GM18909 (cell line): ENCODE measurements at regions not wholly inside any gene's neighbourhood (a gene's known extent, or its start where the extent isn't known, plus 50 kb on each side); places are given as distances from the start of the nearest gene placed in this dataset.

Experiments
- ATAC-seq: cut with Tn5 transposase; IDR thresholded peaks from one replicate; pipeline ENCODE4 v1.9.1; 2021; ENCODE audit warnings: mild to moderate bottlenecking; ENCODE audit not compliant: unreplicated experiment, poor library complexity

DNA sequence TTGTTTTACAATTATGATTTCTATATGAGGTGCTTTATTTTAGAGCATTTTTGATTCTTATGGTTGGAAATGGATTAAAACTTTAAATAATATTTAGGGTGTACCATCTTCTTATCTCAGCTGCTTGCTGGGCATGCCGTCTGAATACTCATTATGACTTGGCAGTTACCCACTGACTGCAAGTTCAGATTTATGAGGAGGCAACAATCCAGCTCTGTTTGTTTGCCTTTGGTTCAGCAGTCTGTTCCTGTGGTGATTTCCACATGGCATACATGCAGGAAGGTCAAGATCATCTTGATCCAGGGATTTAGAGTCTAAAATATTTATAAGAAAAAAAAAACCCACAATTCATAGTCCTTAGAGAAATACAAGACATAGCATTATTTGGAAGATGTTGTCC, 1254.5 kb upstream of the NUDT12 start:
- no peak for ATAC-seq

DNA sequence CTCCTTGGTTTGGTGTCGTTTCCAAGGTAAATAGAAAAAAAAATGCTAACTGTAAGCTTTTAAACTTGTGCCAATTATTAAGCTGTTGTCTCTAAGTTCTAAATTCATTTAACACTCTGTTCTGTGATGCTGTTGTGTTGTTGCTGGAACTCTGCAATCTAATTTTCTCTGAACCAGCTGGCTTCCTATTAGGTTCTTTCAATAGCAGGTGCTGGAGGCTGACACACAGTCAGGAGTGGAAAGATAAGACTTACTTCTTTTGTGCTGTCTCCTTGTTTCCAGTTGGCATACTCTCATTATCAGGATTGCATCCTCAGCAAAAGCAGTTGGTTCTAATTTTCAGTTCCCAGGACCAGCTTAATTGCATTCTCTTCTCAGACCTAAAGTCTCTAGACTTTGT, 1252.6 kb upstream of the NUDT12 start:
- ATAC-seq = no peak

DNA sequence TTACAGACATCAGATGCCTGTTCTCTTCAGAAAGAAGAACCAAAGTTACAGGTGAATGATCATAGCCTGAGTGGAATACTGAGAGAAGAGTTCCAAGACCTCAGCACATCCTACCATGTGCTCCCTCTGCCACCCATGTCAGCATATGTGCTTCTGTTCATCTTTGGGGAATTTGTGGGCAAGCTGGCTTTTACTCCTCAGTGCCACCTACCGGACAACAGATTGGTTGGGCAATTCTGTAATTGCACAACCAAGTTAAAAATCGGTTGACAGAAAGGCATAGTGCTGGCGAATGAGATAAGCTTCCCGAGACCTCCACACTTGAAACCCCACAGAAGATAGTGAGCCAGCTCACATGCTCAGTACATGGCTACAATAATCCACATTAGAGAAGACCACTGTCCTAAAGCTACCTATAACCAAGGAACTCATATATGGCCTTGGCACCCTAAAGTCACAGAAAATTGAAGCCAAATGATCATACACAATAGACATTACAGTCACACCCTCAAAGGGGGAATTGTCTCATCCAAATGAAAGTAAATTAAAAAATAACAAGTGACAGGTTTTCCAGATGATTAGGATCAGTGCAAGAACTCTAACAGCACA, 1238.0 kb upstream of the NUDT12 start:
- ATAC-seq = no peak

DNA sequence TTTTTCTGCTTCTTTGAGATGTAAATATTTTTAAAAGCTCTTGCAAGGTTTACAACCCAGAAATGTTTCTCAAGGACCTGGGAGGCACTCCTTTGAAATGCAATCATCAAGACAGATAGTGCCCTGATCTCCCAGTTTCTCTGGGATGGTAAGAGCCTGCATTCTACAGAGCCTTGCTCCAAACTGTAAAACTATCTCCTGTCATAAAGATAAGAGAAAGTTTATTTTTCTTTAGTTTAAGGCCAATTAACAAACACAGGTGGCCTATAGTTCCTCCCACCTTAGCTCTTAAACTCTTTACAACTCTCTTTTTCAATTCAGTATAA, 1231.1 kb upstream of the NUDT12 start:
- no peak for ATAC-seq

DNA sequence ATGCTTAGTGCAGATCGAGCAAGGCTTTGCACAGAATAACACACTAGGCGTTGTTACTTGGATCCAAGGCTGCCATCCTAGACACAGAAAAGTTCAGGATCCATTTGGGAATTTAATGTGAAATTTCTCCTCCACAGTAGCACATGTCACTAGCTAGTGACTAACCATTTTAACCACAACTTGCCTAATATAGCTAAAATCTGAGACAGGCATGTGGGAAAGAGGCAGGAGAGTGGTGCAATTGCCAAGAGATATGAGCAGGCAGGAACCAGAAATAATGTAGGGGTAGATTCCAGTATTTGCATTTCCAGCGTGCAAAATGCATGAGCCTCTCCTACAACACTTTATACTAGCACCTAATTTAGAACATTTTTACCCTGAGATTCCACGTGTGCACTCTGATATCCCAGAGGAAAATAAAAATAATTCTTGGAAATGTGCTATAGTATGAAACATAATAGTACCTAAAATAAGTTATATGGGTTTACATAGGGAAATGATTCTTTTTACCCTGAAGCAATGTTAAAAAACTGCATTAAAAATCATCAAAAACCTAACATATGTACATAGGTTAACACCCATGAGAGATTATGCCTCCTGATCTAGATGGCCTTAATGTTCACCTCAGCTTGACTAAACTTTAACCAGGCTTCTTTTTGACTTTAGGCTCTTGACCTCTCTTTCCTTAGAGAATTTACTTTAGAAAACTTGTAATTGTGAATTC, 1230.6 kb upstream of the NUDT12 start:
- no peak for ATAC-seq

GRCh38 chr5:104789366-104789765, 1226.8 kb upstream of the NUDT12 start:
- ATAC-seq = no peak

- ATAC-seq = no peak
Observed at GRCh38 chr5:104785097-104785496, 1222.5 kb upstream of the NUDT12 start.

DNA sequence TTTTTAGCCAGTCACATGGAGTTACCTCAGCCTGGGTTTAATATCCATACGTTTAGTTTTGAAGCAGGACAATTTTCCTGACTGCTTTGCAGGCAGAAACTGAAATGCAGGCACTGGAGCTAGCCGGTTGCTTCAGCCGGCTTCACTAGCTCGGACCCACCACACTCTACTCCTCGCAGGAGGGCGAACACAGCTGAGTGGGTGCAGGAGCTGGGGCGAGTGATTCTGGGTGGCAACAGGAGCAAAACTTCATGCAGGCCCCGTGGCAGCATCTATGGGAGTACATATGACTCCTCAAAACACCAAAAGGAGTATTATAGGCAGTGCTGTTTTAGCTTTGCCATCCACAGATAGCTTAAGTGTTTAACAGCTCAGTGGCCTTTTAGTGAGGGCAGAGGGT, 1211.8 kb upstream of the NUDT12 start:
- ATAC-seq = no peak

DNA sequence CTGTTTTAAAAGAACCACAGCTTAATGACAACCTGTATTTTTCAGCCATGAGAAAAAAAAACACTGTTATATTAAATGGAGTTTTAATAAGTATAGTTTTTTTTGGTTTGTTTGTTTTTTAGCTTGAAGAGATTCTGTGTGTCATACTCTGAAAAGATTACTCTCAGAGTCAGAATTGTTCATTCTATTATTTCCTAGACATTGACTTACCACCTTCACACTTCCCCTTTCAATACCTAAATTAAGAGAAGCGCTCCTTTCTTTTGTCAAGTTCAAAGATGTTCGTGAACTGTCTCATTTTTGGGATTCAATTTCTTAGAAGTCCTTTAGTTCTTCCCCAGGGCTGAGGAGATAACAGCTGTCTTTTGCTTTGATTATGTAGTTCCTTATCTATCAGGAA, 1201.6 kb upstream of the NUDT12 start:
- ATAC-seq = no peak

GRCh38 chr5:104763216-104763615, 1200.6 kb upstream of the NUDT12 start:
- ATAC-seq = no peak

DNA sequence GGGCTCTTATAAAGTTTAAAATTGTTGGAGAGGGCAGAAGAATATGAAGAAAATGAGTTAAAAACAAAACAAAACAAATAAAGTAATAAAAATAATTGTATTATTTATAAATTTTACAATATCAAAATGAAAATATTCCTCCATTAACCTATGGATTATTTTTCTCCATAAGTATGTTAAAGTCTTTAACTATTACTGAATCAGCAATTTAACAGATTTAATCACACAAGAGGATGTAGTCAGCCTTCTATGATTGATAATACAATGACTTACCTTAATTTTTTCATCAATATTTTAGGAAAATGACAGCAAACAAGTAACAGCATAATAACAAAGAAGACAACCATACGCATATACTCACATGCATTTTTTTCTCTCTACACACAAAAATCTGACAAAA, 1195.3 kb upstream of the NUDT12 start:
- no peak for ATAC-seq

DNA sequence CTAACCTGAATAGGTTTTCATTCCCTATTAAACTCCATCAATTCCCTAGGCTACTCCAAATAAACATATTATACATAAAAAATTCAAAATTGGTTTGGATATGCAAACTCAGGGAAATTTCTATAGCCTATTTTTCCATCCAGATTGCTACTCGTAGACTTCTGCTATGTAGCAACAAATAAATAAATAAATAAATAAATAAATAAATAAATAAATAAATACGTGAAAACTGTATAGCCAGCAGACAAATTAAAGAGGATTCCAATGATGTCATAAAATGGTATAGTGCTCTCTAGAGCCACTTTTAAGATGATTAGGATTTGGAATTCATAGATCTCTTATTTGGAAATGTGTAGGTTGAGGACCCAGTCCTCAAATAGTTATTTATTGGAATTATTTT, 1193.2 kb upstream of the NUDT12 start:
- ATAC-seq = no peak

- no peak for ATAC-seq
Observed at GRCh38 chr5:104754311-104754995, 1191.9 kb upstream of the NUDT12 start.

- no peak for ATAC-seq
Observed at GRCh38 chr5:104751969-104752368, 1189.4 kb upstream of the NUDT12 start.

GRCh38 chr5:104739905-104740304, 1177.3 kb upstream of the NUDT12 start:
- ATAC-seq = no peak

DNA sequence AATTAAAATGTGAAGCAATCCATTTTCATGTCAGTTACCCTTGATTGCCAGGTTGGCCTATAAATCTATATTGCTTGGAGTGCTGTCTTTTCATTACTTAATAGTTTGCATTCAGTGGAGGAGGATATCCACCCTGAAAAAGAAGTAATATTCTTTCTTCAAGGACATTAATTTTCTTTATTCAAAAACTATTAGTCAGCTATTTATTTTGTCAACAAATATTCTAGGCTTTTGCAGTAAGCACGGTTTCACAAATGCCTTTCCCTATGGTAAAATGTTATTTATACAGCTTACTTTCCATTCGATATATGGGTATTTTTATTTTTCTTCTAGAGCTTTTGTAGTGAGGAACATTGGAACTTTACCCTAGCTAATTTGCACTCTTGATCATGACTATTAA, 1176.9 kb upstream of the NUDT12 start:
- no peak for ATAC-seq

- ATAC-seq = no peak
Observed at GRCh38 chr5:104736073-104736472, 1173.5 kb upstream of the NUDT12 start.

DNA sequence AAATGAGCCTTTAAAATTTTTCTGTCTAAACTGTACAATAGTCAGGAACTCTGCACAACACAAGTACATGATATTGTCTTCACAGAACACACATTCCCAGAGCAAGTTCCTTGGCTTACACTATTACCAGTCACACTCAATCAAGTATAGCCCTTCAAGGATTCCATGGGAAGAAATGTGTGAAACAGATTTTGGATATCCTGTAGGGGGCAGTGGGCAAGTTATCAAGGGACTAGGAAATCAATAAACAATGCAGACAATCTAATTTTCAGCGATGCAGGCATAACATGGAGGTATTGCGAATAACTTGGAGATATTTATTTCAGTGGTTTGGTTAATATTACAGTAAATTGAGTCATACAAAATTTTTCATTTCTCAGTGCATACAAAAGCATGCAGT, 1171.5 kb upstream of the NUDT12 start:
- ATAC-seq = no peak

DNA sequence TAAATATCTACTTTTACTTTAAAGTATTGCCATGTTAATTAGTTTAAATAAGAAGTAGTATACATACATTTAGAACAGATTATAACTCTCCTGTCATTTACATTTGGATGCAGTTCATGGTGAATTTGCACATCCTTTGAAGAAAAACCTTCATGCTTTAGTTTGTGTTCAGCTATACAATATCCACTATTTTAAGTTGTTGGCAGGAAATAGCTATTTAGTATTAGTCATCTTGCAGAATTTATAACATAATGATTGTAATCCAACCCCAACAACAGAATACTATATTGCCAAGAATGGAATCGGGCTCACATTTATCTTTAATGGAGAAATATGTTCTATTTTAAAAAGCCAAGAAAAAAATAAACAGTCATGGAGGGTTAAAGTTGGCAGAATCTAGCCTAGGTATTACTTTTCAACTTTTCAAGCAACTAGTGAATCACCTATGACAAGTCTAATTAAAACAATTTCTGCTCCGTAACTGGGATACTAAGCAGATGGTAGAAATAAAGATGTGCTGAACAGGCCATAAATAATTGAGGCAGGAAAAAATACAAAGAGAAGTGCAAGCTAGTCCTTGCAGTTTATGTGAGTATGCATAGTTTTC, 1170.6 kb upstream of the NUDT12 start:
- no peak for ATAC-seq

GRCh38 chr5:104731331-104731730, 1168.7 kb upstream of the NUDT12 start:
- no peak for ATAC-seq

DNA sequence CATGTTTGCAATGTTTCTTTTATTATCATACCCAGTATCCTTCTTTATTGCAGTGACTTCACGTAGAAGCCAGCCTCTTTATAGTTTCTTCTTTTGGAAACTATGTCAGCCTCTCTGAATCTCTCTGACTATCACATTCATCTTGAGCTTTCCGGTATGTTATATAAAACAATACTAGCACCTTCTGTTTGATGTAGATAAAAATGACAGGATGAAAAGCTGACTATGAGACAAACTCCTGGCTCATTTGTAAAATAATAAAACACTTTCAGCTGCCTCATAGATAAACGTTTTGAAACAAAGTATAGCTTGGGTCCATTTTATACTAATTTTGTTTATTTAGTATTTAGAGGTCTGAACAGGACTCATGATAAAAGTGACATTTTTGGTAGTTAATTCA, 1145.4 kb upstream of the NUDT12 start:
- no peak for ATAC-seq
